ENCODE measurements at regions not wholly inside any gene's neighbourhood (a gene's known extent, or its start where the extent isn't known, plus 50 kb on each side); places are given as distances from the start of the nearest gene placed in this dataset.
"Not testable (repeated sequence)": the region's sequence is repeated elsewhere in the genome, so short reads cannot be mapped to it uniquely, and the experiment has no call there.

- Histone ChIP-seq H3K4me2 (ENCODE audit: low read length) (no peak overlapping the region), H2AFZ (no peak overlapping the region), H3K36me3 (ENCODE audit: control insufficient read depth, insufficient read depth, low read length) (no peaks in the 10 kb centered on the region), H3K27ac (no peak overlapping the region), H3K79me2 (no peaks in the 10 kb centered on the region), H3K27me3 (ENCODE audit: control insufficient read depth, insufficient read depth, low read length) (no peaks in the 10 kb centered on the region), H3K4me3 (ENCODE audit: low read depth, low read length) (no peak overlapping the region), H3K9me3 (ENCODE audit: control insufficient read depth, low read length) (no peaks in the 10 kb centered on the region), H3K9ac (no peak overlapping the region), H3K4me1 (no peaks in the 10 kb centered on the region)
- TF ChIP-seq CTCF (IDR thresholded peaks at IDR 0.05) = no peak
Measured at GRCh38 chr5:25970906-25971489, 1067.4 kb downstream of the CDH9 start.

DNA sequence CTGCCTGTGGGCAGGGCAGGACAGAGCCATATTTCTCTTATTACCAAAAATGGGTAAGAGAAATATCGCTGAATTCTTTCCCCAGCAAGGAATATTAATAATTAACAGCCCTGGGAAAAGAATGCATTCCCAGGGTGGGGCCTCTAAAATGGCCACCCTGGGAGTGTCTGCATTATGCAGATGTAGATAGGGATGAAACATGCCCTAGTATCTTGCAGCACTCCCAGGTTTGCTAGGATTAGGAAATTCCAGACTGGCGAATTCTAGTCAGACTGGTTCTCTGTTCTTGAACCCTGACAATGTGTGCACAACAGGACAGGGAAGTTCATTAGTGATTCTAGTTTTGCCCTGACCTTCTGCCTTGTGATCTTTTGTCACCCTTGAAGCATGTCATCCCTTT, 1069.3 kb downstream of the CDH9 start:
- not testable (repeated sequence) for H3K4me1 ChIP-seq; H3K4me2 ChIP-seq (ENCODE audit: low read length); H3K36me3 ChIP-seq (ENCODE audit: control insufficient read depth, insufficient read depth, low read length); H3K79me2 ChIP-seq; H3K9ac ChIP-seq; H3K27me3 ChIP-seq (ENCODE audit: control insufficient read depth, insufficient read depth, low read length); H3K27ac ChIP-seq; H3K4me3 ChIP-seq (ENCODE audit: low read depth, low read length); H2AFZ ChIP-seq; H3K9me3 ChIP-seq (ENCODE audit: control insufficient read depth, low read length)

DNA sequence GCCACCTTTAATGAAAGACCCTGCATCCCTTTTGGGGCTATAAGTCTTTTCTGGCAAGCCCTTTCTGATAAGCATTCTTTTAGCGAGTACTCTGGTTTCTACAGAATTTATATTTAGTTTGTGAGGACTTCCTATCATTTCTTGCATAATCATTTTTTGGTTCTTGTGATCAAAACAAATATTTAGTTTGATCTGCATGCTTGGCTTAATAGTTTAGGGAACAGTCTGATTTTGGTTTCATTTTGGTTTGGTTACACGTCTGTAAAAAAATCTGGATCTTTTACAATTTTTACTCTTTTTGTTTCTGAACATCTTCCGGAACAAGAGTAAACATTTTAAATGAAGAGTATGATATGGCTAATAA, 1074.4 kb downstream of the CDH9 start:
- Histone ChIP-seq H3K9me3 (ENCODE audit: control insufficient read depth, low read length) (no peaks in the 10 kb centered on the region), H3K9ac (no peak overlapping the region), H3K4me1 (no peaks in the 10 kb centered on the region), H2AFZ (no peak overlapping the region), H3K27ac (no peak overlapping the region), H3K4me3 (ENCODE audit: low read depth, low read length) (no peak overlapping the region), H3K4me2 (ENCODE audit: low read length) (no peak overlapping the region), H3K27me3 (ENCODE audit: control insufficient read depth, insufficient read depth, low read length) (no peaks in the 10 kb centered on the region), H3K79me2 (no peaks in the 10 kb centered on the region), H3K36me3 (ENCODE audit: control insufficient read depth, insufficient read depth, low read length) (no peaks in the 10 kb centered on the region)
- TF ChIP-seq CTCF (IDR thresholded peaks at IDR 0.05) = no peak

DNA sequence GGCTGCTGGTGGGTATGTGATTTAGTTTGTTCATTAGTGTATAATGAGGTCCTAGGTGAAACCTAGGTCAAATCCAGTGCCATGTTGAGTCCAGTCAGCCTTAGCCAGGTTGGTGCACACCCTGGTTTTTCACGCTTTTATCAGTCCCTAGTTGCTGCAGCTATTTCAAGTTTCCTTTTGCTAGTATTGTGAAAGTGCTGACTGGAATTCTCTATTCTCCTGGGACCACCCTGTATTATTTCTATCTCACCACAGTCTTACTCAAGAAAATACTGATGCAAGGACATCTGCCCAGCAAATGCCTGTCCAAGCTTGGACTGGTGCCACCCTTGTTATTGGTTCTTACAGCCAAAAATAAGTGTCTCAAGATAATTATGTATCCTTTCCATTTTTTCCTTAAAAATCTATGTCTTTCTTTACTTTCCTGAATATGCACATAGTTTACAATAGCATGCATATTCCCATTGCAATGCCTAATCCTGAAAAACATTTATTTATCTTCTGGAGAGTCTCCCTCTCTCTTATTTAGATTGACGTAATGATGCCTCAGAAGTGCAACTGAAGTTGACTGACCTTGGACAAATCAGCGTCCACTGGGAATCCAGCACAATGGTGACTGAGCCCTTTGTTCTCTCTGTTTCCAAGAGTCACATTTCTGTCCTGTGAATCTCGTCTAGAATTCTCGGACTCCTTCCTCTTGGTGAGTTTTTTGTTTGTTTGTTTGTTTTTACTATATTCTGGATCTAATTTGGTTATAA, 1075.0 kb downstream of the CDH9 start:
- Histone ChIP-seq H3K36me3 (ENCODE audit: control insufficient read depth, insufficient read depth, low read length) (no peaks in the 10 kb centered on the region), H3K4me1 (no peaks in the 10 kb centered on the region), H3K4me2 (ENCODE audit: low read length) (no peak overlapping the region), H3K4me3 (ENCODE audit: low read depth, low read length) (no peak overlapping the region), H3K9me3 (ENCODE audit: control insufficient read depth, low read length) (no peaks in the 10 kb centered on the region), H3K27ac (no peak overlapping the region), H3K79me2 (no peaks in the 10 kb centered on the region), H2AFZ (no peak overlapping the region), H3K27me3 (ENCODE audit: control insufficient read depth, insufficient read depth, low read length) (no peaks in the 10 kb centered on the region), H3K9ac (no peak overlapping the region)
- TF ChIP-seq CTCF (IDR thresholded peaks at IDR 0.05) = no peak

GRCh38 chr5:25955337-25955736, 1083.0 kb downstream of the CDH9 start:
- H3K27me3 ChIP-seq (ENCODE audit: control insufficient read depth, insufficient read depth, low read length) = no peaks in the 10 kb centered on the region
- H3K4me2 ChIP-seq (ENCODE audit: low read length) = no peak overlapping the region
- H3K79me2 ChIP-seq = no peaks in the 10 kb centered on the region
- H3K4me3 ChIP-seq (ENCODE audit: low read depth, low read length) = no peak overlapping the region
- no peaks in the 10 kb centered on the region for H3K36me3 ChIP-seq (ENCODE audit: control insufficient read depth, insufficient read depth, low read length)
- H3K4me1 ChIP-seq = no peaks in the 10 kb centered on the region
- H3K9ac ChIP-seq = no peak overlapping the region
- no peak overlapping the region for H2AFZ ChIP-seq
- H3K9me3 ChIP-seq (ENCODE audit: control insufficient read depth, low read length) = no peaks in the 10 kb centered on the region
- H3K27ac ChIP-seq = no peak overlapping the region
- TF ChIP-seq CTCF (IDR thresholded peaks at IDR 0.05) = no peak

Measured in parathyroid adenoma (tissue), 2 donors.